A673 (cell line): ENCODE measurements at regions not wholly inside any gene's neighbourhood (a gene's known extent, or its start where the extent isn't known, plus 50 kb on each side); places are given as distances from the start of the nearest gene placed in this dataset.

Source experiments
- BruUV-seq: library from RNA; stranded (reverse); fragments of 400-500 nt; replicated peaks from 2 replicates; lab custom pipeline; 2021; lab: Mats Ljungman, UMichigan
- CTCF ChIA-PET: fragments of 300-600 bp; sonication (Branson Sonifier 250); formaldehyde crosslinking; loops from one replicate; lab custom pipeline; 2022; ENCODE audit warnings: antibody characterized with exemption; lab: Charles Lee
- POLR2A ChIA-PET: fragments of 300-600 bp; sonication (Branson Sonifier 250); formaldehyde crosslinking; loops from one replicate; lab custom pipeline; 2022; ENCODE audit warnings: antibody characterized with exemption; ENCODE audit not compliant: low non-redundant PET; lab: Charles Lee
- DNase-seq: peaks from one replicate; pipeline ENCODE4 v3.0.0-alpha.2; 2015; ENCODE audit warnings: low spot score
- H3K27ac ChIP-seq: fragments of 200-600 bp; sonication (generic); 2 replicates; pipeline ENCODE4 v1.5.1; 2016; ENCODE audit warnings: mixed run types, low read depth, mild to moderate bottlenecking, mixed read lengths, antibody characterized with exemption, low read length; ENCODE audit not compliant: poor library complexity, severe bottlenecking
- H3K27me3 ChIP-seq: fragments of 200-600 bp; sonication (generic); replicated peaks from 2 replicates; pipeline ENCODE4 v1.6.1; 2017; ENCODE audit warnings: mixed run types, low read depth, mild to moderate bottlenecking, mixed read lengths, antibody characterized with exemption, low read length; ENCODE audit not compliant: insufficient read depth, poor library complexity
- H3K36me3 ChIP-seq: fragments of 200-600 bp; sonication (generic); 2 replicates; pipeline ENCODE4 v1.6.1; 2016; ENCODE audit warnings: mixed run types, mild to moderate bottlenecking, mixed read lengths, antibody characterized with exemption, low read length; ENCODE audit not compliant: insufficient read depth, poor library complexity, severe bottlenecking
- H3K4me1 ChIP-seq: fragments of 200-600 bp; sonication (generic); 2 replicates; pipeline ENCODE4 v1.6.1; 2017; ENCODE audit warnings: mixed run types, mild to moderate bottlenecking, mixed read lengths, antibody characterized with exemption, low read length; ENCODE audit not compliant: insufficient read depth, poor library complexity, severe bottlenecking
- H3K4me3 ChIP-seq: fragments of 200-600 bp; sonication (generic); 2 replicates; pipeline ENCODE4 v1.5.1; 2016; ENCODE audit warnings: low read depth, mixed run types, mild to moderate bottlenecking, mixed read lengths, low read length; ENCODE audit not compliant: poor library complexity, severe bottlenecking
- H3K9me3 ChIP-seq: fragments of 200-600 bp; sonication (generic); 2 replicates; pipeline ENCODE4 v1.6.1; 2016; ENCODE audit warnings: mixed run types, low read depth, mild to moderate bottlenecking, mixed read lengths, antibody characterized with exemption, low read length; ENCODE audit not compliant: poor library complexity, severe bottlenecking
- CTCF ChIP-seq: fragments of 300-800, 200-600 bp; sonication (generic); conservative IDR thresholded peaks from 2 replicates; pipeline ENCODE4 v1.5.1; 2017; ENCODE audit warnings: low read depth, mild to moderate bottlenecking, antibody characterized with exemption, low read length, moderate library complexity, mixed read lengths
- EZH2 ChIP-seq: fragments of 200-600 bp; sonication (generic); IDR thresholded peaks from 2 replicates; pipeline ENCODE4 v1.6.1; 2017; ENCODE audit warnings: borderline replicate concordance, low read depth, mild to moderate bottlenecking, mixed read lengths, antibody characterized with exemption, low read length; ENCODE audit not compliant: poor library complexity, severe bottlenecking
- intact Hi-C: fragments of 100-400 bp; cut with micrococcal nuclease; formaldehyde crosslinking; loops from one replicate; pipeline ENCODE4 v1.10.0; 2022; ENCODE audit not compliant: unreplicated experiment

DNA sequence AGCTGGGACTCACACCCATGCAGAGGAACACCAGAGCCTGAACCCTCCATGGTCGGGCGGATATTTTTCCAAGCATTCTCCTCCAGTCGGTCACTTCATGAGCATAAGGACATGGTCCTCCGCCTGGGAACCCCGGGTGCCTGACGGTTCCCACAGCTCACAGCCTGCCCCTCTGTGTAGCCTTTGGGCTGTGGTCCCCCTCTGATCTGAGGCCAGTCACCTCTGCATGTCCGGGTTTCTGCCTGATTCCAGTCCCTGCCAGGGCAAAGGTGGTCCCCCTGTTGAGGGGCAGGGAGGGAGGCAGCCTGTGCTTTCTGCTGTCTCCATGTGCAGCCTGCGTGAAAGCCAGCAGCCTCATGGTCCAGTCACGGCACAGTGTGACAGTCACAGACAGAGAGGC lies 76.6 kb upstream of the KLF13 start:
- BruUV-seq: no TSS peak
- Histone ChIP-seq H3K4me3 (no peak overlapping the region), H3K9me3 (no peaks in the 10 kb centered on the region), H3K27ac (no peak overlapping the region), H3K4me1 (no peaks in the 10 kb centered on the region), H3K27me3 (no peaks in the 10 kb centered on the region), H3K36me3 (no peaks in the 10 kb centered on the region)
- ChIA-PET CTCF (no interaction called here), POLR2A (no interaction called here)
- TF ChIP-seq EZH2: no peak
- TF ChIP-seq CTCF: no peak
- intact Hi-C loops: no loop called here
- DNase-seq: no peak

- Histone ChIP-seq H3K4me3 (no peak overlapping the region), H3K4me1 (no peaks in the 10 kb centered on the region), H3K27me3 (no peaks in the 10 kb centered on the region), H3K9me3 (no peaks in the 10 kb centered on the region), H3K36me3 (no peaks in the 10 kb centered on the region), H3K27ac (no peak overlapping the region)
- BruUV-seq: no TSS peak
- POLR2A ChIA-PET: no interaction called here
- no peak for DNase-seq
- intact Hi-C loops: no loop called here
- CTCF ChIA-PET: no interaction called here
- TF ChIP-seq CTCF: no peak
- no peak for TF ChIP-seq EZH2
These were observed 75.5 kb upstream of the KLF13 start for GRCh38 chr15:31251165-31251564.

- Histone ChIP-seq H3K36me3 (no peaks in the 10 kb centered on the region), H3K27me3 (no peaks in the 10 kb centered on the region), H3K4me1 (no peaks in the 10 kb centered on the region), H3K9me3 (no peaks in the 10 kb centered on the region), H3K4me3 (no peak overlapping the region), H3K27ac (no peak overlapping the region)
- intact Hi-C loops: no loop called here
- TF ChIP-seq CTCF: no peak
- no peak for TF ChIP-seq EZH2
- ChIA-PET CTCF (no interaction called here), POLR2A (no interaction called here)
- no TSS peak for BruUV-seq
- DNase-seq: no peak
These were observed 74.4 kb upstream of the KLF13 start for GRCh38 chr15:31252171-31252785.
